HEK293 (cell line): ENCODE measurements at regions not wholly inside any gene's neighbourhood (a gene's known extent, or its start where the extent isn't known, plus 50 kb on each side); places are given as distances from the start of the nearest gene placed in this dataset.

Experiments
- CTCF ChIA-PET: fragments of 350-600 bp; formaldehyde crosslinking; extraction: SDS; loops from one replicate; lab custom pipeline; 2021; ENCODE audit warnings: antibody characterized with exemption; lab: Yijun Ruan, JAX
- POLR2A ChIA-PET: fragments of 300-600 bp; formaldehyde crosslinking; extraction: SDS; loops from one replicate; lab custom pipeline; 2020; ENCODE audit warnings: antibody characterized with exemption, inconsistent platforms; lab: Yijun Ruan, JAX
- H3K27ac ChIP-seq: fragments of 200-500 bp; sonication (Bioruptor generic); 2 replicates; pipeline ENCODE4 v1.5.1; 2014; ENCODE audit warnings: low read depth, low read length, control low read depth, inconsistent platforms; ENCODE audit errors: extremely low read depth
- H3K36me3 ChIP-seq, 2 experiments: fragments of 200-500 bp in 1 of 2; sonication (Bioruptor generic) in 1 of 2; 1 replicate in 1 of 2; 2 replicates in 1 of 2; pipeline ENCODE4 v1.5.1; 2014 to 2017; ENCODE audit warnings: inconsistent platforms in 2 of 2, low read length in 2 of 2; ENCODE audit not compliant: control insufficient read depth in 2 of 2, insufficient read depth in 1 of 2
- H3K4me1 ChIP-seq: fragments of 200-500 bp; sonication (Bioruptor generic); 2 replicates; pipeline ENCODE4 v1.5.1; 2014; ENCODE audit warnings: mild to moderate bottlenecking, low read length, inconsistent platforms; ENCODE audit not compliant: control insufficient read depth, insufficient read depth
- H3K4me3 ChIP-seq: 2 replicates; pipeline ENCODE4 v1.5.1; 2011; ENCODE audit warnings: low read depth, mild to moderate bottlenecking, control low read depth, low read length, moderate library complexity
- H3K9me3 ChIP-seq: fragments of 200-500 bp; sonication (Bioruptor generic); 2 replicates; pipeline ENCODE4 v1.5.1; 2014; ENCODE audit warnings: low read depth, low read length, inconsistent platforms; ENCODE audit not compliant: control insufficient read depth, insufficient read depth
- BCL11A ChIP-seq: fragments of 450-650 bp; formaldehyde crosslinking; IDR thresholded peaks from 2 replicates; pipeline ENCODE4 v1.5.1; 2016; ENCODE audit warnings: low read depth, missing biosample characterization, missing genetic modification characterization
- IKZF3 ChIP-seq: fragments of 450-650 bp; IDR thresholded peaks from 2 replicates; pipeline ENCODE4 v1.5.0; 2018; ENCODE audit warnings: missing biosample characterization, mild to moderate bottlenecking, missing genetic modification characterization, moderate library complexity
- KLF9 ChIP-seq: fragments of 450-650 bp; formaldehyde crosslinking; IDR thresholded peaks from 2 replicates; pipeline ENCODE4 v1.5.1; 2016; ENCODE audit warnings: missing biosample characterization, missing genetic modification characterization, low read depth
- OVOL3 ChIP-seq: fragments of 450-650 bp; formaldehyde crosslinking; IDR thresholded peaks from 2 replicates; pipeline ENCODE4 v1.5.1; 2016; ENCODE audit warnings: missing biosample characterization, missing genetic modification characterization
- PRDM1 ChIP-seq: fragments of 450-650 bp; formaldehyde crosslinking; IDR thresholded peaks from 2 replicates; pipeline ENCODE4; 2016; ENCODE audit warnings: missing biosample characterization, missing genetic modification characterization
- SALL2 ChIP-seq: fragments of 450-650 bp; formaldehyde crosslinking; IDR thresholded peaks from 2 replicates; pipeline ENCODE4 v1.5.0; 2017; ENCODE audit warnings: missing biosample characterization, mild to moderate bottlenecking, missing genetic modification characterization, borderline replicate concordance
- SCRT2 ChIP-seq: fragments of 450-650 bp; formaldehyde crosslinking; IDR thresholded peaks from 2 replicates; pipeline ENCODE4 v1.5.1; 2016; ENCODE audit warnings: missing biosample characterization, missing genetic modification characterization
- TCF7L2 ChIP-seq: IDR thresholded peaks from 2 replicates; pipeline ENCODE4 v1.6.1; 2011; ENCODE audit warnings: low read depth, mild to moderate bottlenecking, inconsistent platforms, low read length, moderate library complexity, borderline replicate concordance
- ZBTB6 ChIP-seq: fragments of 450-650 bp; formaldehyde crosslinking; IDR thresholded peaks from 2 replicates; pipeline ENCODE4 v1.5.1; 2017; ENCODE audit warnings: missing biosample characterization, missing genetic modification characterization
- ZBTB7A ChIP-seq: fragments of 450-650 bp; formaldehyde crosslinking; IDR thresholded peaks from 2 replicates; pipeline ENCODE4 v1.5.1; 2016; ENCODE audit warnings: low read depth, missing biosample characterization, missing genetic modification characterization
- ZEB2 ChIP-seq: fragments of 450-650 bp; formaldehyde crosslinking; IDR thresholded peaks from 2 replicates; pipeline ENCODE4 v1.5.1; 2016; ENCODE audit warnings: missing biosample characterization, missing genetic modification characterization
- ZFP69B ChIP-seq: fragments of 450-650 bp; formaldehyde crosslinking; IDR thresholded peaks from 2 replicates; pipeline ENCODE4 v1.5.1; 2016; ENCODE audit warnings: missing biosample characterization, missing genetic modification characterization
- ZNF114 ChIP-seq: fragments of 450-650 bp; formaldehyde crosslinking; IDR thresholded peaks from 2 replicates; pipeline ENCODE4 v1.5.0; 2017; ENCODE audit warnings: missing biosample characterization, missing genetic modification characterization
- ZNF175 ChIP-seq: fragments of 450-650 bp; formaldehyde crosslinking; IDR thresholded peaks from 2 replicates; pipeline ENCODE4 v1.5.1; 2016; ENCODE audit warnings: missing biosample characterization, missing genetic modification characterization
- ZNF184 ChIP-seq: fragments of 450-650 bp; IDR thresholded peaks from 2 replicates; pipeline ENCODE4 v1.5.1; 2018; ENCODE audit warnings: missing biosample characterization, mild to moderate bottlenecking, missing genetic modification characterization
- ZNF223 ChIP-seq: fragments of 450-650 bp; formaldehyde crosslinking; IDR thresholded peaks from 2 replicates; pipeline ENCODE4 v1.5.1; 2016; ENCODE audit warnings: missing biosample characterization, missing genetic modification characterization
- ZNF248 ChIP-seq: fragments of 450-650 bp; formaldehyde crosslinking; IDR thresholded peaks from 2 replicates; pipeline ENCODE4 v1.5.1; 2017; ENCODE audit warnings: missing biosample characterization, missing genetic modification characterization
- ZNF302 ChIP-seq: fragments of 450-650 bp; formaldehyde crosslinking; IDR thresholded peaks from 2 replicates; pipeline ENCODE4 v1.5.1; 2016; ENCODE audit warnings: missing biosample characterization, missing genetic modification characterization, low read depth
- ZNF404 ChIP-seq: fragments of 450-650 bp; formaldehyde crosslinking; IDR thresholded peaks from 2 replicates; pipeline ENCODE4 v1.5.1; 2017; ENCODE audit warnings: missing biosample characterization, missing genetic modification characterization
- ZNF544 ChIP-seq: fragments of 450-650 bp; formaldehyde crosslinking; IDR thresholded peaks from 2 replicates; pipeline ENCODE4 v1.5.0; 2017; ENCODE audit warnings: missing biosample characterization, missing genetic modification characterization
- ZNF561 ChIP-seq: fragments of 450-650 bp; IDR thresholded peaks from 2 replicates; pipeline ENCODE4 v1.5.1; 2018; ENCODE audit warnings: missing biosample characterization, missing genetic modification characterization, borderline replicate concordance
- ZNF600 ChIP-seq: fragments of 450-650 bp; formaldehyde crosslinking; IDR thresholded peaks from 2 replicates; pipeline ENCODE4 v1.5.1; 2016; ENCODE audit warnings: missing biosample characterization, missing genetic modification characterization
- ZNF629 ChIP-seq: fragments of 450-650 bp; formaldehyde crosslinking; IDR thresholded peaks from 2 replicates; pipeline ENCODE4 v1.5.1; 2017; ENCODE audit warnings: missing biosample characterization, missing genetic modification characterization
- ZNF670 ChIP-seq: fragments of 450-650 bp; formaldehyde crosslinking; IDR thresholded peaks from 2 replicates; pipeline ENCODE4 v1.5.1; 2016; ENCODE audit warnings: missing biosample characterization, missing genetic modification characterization, low read depth
- ZNF677 ChIP-seq: fragments of 450-650 bp; IDR thresholded peaks from 2 replicates; pipeline ENCODE4 v1.5.0; 2018; ENCODE audit warnings: missing biosample characterization, mild to moderate bottlenecking, missing genetic modification characterization, moderate library complexity
- ZNF768 ChIP-seq: fragments of 450-650 bp; formaldehyde crosslinking; IDR thresholded peaks from 2 replicates; pipeline ENCODE4 v1.5.1; 2018; ENCODE audit warnings: missing biosample characterization, mild to moderate bottlenecking, missing genetic modification characterization
- ZNF785 ChIP-seq: fragments of 450-650 bp; formaldehyde crosslinking; IDR thresholded peaks from 2 replicates; pipeline ENCODE4 v1.5.1; 2016; ENCODE audit warnings: missing biosample characterization, missing genetic modification characterization
- ZNF792 ChIP-seq: fragments of 450-650 bp; formaldehyde crosslinking; IDR thresholded peaks from 2 replicates; pipeline ENCODE4 v1.5.1; 2016; ENCODE audit warnings: missing biosample characterization, missing genetic modification characterization
- ZXDB ChIP-seq: fragments of 450-650 bp; formaldehyde crosslinking; IDR thresholded peaks from 2 replicates; pipeline ENCODE4 v1.5.1; 2016; ENCODE audit warnings: missing biosample characterization, missing genetic modification characterization

- no peaks in the 10 kb centered on the region for H3K36me3 ChIP-seq
- H3K4me3 ChIP-seq: no peak overlapping the region
- no peaks in the 10 kb centered on the region for H3K9me3 ChIP-seq
- no peak overlapping the region for H3K27ac ChIP-seq
- no peaks in the 10 kb centered on the region for H3K4me1 ChIP-seq
- CTCF ChIA-PET: no interaction called here
- TF ChIP-seq ZNF175: no peak
- TF ChIP-seq KLF9: no peak
- no peak for TF ChIP-seq ZNF768 (tag by site-specific recombination)
- TF ChIP-seq ZNF223 (tag by site-specific recombination): no peak
- TF ChIP-seq, all 188 proteins: peak for 0
- POLR2A ChIA-PET: no interaction called here
Measured at GRCh38 chrX:10813761-10814160, 193.4 kb upstream of the MID1 start.

- CTCF ChIA-PET: interaction anchor here (0.6 kb wide), 1 partner anchor 699 kb away, joined by 3 read pairs; no protein-coding TSS in a partner anchor
- no peak overlapping the region for H3K4me3 ChIP-seq
- H3K27ac ChIP-seq: no peak overlapping the region
- H3K36me3 ChIP-seq: no peaks in the 10 kb centered on the region
- no peaks in the 10 kb centered on the region for H3K9me3 ChIP-seq
- no peaks in the 10 kb centered on the region for H3K4me1 ChIP-seq
- TF ChIP-seq KLF9 (no peak), ZNF629 (tag by site-specific recombination) (no peak), ZBTB6 (no peak)
- POLR2A ChIA-PET: no interaction called here
Measured at GRCh38 chrX:10818651-10819050, 198.3 kb upstream of the MID1 start.

GRCh38 chrX:10819973-10820372 lies 199.6 kb upstream of the MID1 start:
- no peak overlapping the region for H3K27ac ChIP-seq
- H3K36me3 ChIP-seq: no peaks in the 10 kb centered on the region
- H3K9me3 ChIP-seq: no peaks in the 10 kb centered on the region
- no peak overlapping the region for H3K4me3 ChIP-seq
- H3K4me1 ChIP-seq: no peaks in the 10 kb centered on the region
- no peak for TF ChIP-seq ZNF792
- TF ChIP-seq, all 188 proteins: peak for 0
- CTCF ChIA-PET: no interaction called here
- POLR2A ChIA-PET: no interaction called here

GRCh38 chrX:10821293-10821692 lies 200.9 kb upstream of the MID1 start:
- Histone ChIP-seq H3K36me3 (no peaks in the 10 kb centered on the region), H3K27ac (no peak overlapping the region), H3K9me3 (no peaks in the 10 kb centered on the region), H3K4me3 (no peak overlapping the region), H3K4me1 (no peaks in the 10 kb centered on the region)
- POLR2A ChIA-PET: no interaction called here
- CTCF ChIA-PET: no interaction called here
- TF ChIP-seq ZEB2 (tag by site-specific recombination): no peak
- TF ChIP-seq PRDM1: 0 out of 2 replicates have a peak, but pooled peaks have one; percentile 19
- TF ChIP-seq ZNF561: no peak

GRCh38 chrX:10828036-10828435 lies 207.7 kb upstream of the MID1 start:
- Histone ChIP-seq H3K4me1 (no peaks in the 10 kb centered on the region), H3K9me3 (no peaks in the 10 kb centered on the region), H3K4me3 (no peak overlapping the region), H3K27ac (no peak overlapping the region), H3K36me3 (no peaks in the 10 kb centered on the region)
- POLR2A ChIA-PET: no interaction called here
- CTCF ChIA-PET: interaction anchor here (0.7 kb wide), 1 partner anchor 348 kb away, joined by 3 read pairs; no protein-coding TSS in a partner anchor
- TF ChIP-seq ZFP69B (tag by site-specific recombination) (no peak), ZNF544 (tag by site-specific recombination) (no peak), SCRT2 (tag by site-specific recombination) (no peak), ZNF184 (tag by site-specific recombination) (no peak), ZNF114 (no peak), ZNF404 (tag by site-specific recombination) (no peak), OVOL3 (tag by site-specific recombination) (no peak), ZNF302 (tag by site-specific recombination) (no peak), ZNF670 (tag by site-specific recombination) (no peak), SALL2 (tag by site-specific recombination) (no peak), ZXDB (tag by site-specific recombination) (no peak), BCL11A (tag by site-specific recombination) (no peak), ZNF600 (tag by site-specific recombination) (no peak), ZNF785 (tag by site-specific recombination) (no peak), ZBTB7A (no peak), ZNF248 (tag by site-specific recombination) (no peak), ZNF677 (tag by site-specific recombination) (no peak), TCF7L2 (no peak), IKZF3 (no peak)
